ENCODE measurements at regions not wholly inside any gene's neighbourhood (a gene's known extent, or its start where the extent isn't known, plus 50 kb on each side); places are given as distances from the start of the nearest gene placed in this dataset.

DNA sequence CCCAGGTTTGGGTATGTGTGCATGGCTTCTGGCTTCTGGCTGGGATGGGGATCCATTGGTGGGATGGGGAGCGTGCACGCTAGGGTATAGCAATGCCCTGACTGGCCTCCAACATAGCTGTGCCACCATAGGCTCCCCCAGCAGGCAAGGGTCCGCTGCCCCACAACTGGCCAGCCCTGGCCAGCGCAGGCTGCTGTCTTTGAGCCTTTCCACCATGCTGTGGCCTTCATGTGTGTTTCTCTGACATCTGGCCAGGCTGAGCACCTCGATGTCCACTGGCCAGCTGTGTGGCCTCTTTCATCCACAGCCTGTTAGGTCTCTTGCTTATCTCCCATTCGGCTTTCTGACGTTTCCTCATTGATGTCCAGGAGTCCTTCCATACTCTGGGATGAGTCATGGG lies 231.3 kb downstream of the NDUFA10 start:
- no peak for DNase-seq (ENCODE audit: low read depth, low spot score)
- H3K4me3 ChIP-seq (ENCODE audit: low read length) = no peak overlapping the region

DNA sequence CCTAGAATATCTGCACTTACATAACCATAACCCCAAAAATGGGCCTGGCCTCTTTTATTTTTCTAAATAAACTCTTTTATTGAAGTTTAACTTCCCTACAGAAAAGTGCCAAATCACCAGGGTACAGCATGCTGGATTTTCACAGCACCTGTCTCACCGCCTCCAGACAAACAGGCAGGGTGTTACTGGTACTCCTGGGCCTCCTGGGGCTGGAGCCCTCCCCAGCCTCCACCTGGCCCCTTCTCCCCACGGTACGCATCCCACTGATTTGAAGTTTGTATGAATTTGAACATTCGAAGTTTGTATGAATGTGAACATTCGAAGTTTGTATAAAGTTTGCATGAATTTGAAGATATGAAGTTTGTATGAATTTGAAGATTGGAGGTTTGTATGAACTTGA lies 232.1 kb downstream of the NDUFA10 start:
- DNase-seq (ENCODE audit: low read depth, low spot score) = no peak
- no peak overlapping the region for H3K4me3 ChIP-seq (ENCODE audit: low read length)

DNA sequence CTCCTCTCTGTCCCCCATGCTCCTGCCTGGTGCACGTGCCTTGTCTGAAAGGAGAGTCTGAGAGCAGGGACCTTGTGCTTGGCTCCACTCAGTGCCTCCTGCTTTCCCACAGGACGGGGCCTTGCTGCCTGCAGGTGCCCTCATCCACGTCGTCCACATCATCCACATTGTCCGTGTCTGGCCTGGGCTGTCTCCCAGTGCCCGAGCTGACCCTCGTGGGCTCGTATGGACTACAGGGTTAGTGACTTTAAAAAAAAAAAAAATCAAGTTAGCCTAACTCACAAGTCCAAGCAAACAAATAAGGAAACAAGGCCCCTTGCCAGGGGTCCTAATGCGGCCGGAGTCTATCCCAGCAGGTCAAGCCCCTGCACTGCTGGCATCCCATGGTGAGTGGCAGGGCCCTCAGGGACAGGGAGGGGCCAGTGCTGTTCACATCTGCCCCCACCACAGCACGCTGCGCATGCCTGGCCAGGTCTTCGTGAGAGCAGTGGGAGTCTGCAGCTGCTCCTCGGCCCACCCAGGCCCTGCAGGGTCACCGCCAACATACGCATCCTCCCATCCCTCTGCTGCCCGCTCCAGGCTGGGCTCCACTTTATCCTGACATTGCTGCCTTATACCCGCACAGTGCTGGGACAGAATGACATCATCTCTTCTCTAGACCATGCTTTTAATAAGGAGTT lies 232.6 kb downstream of the NDUFA10 start:
- no peak overlapping the region for H3K4me3 ChIP-seq (ENCODE audit: low read length)
- DNase-seq (ENCODE audit: low read depth, low spot score) = no peak

DNA sequence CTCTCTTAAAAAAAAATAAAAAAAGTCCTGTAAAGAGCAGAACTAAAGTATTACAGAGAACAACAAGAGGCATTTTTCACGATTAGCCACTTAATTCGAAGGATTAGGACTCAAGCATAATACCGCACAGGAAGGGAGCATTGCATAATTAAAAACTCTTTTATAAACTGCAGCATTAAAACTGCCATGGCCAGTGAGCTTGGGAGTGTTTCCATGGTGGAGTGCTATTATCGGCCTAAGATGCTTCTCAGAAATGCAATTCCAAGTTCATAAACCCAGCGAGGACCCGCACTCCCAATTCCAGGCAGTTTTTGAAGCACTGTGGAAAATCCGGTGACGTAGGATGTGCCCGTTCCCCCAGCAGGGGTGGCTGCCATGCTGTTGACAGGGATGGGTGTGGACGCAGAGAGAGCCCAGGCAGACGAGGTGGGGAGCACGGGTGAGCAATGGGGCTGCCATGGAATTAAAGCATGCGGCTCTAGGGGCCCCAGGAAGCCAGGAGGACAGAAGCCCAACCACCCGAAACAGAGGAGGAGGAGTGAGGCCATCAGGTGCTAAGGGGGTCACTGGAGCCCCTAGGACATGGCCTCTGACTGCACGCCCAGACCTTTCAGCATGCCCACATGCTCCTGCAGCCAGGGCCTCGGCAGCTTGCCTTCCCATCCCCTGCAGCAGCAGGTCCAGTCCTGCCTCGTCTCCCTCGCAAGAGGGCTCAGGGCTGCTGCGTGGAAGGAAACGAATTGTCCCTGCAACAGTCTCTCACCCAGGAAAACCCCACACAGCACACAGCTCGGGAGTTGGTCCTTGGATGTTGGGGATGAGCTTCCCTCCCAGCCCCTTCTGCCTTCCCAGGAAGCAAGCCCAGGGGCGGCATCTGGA lies 233.4 kb downstream of the NDUFA10 start:
- H3K4me3 ChIP-seq (ENCODE audit: low read length) = no peak overlapping the region
- no peak for DNase-seq (ENCODE audit: low read depth, low spot score)

DNA sequence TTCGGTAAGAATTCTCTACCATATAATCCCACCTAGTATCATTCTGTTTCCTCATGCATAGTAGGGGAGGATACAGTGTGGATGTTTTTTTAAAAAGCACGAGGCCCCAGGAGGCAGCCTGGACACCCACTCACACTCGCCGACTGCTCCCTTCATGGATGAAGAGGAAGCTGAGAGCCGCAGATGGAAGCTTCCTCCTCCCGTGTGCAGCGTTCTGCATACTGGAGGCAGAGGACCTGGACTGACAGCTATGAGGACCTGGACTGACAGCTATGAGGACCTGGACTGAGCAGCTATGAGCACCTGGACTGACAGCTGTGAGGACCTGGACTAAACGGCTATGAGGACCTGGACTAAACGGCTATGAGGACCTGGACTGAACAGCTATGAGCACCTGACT lies 234.4 kb downstream of the NDUFA10 start:
- DNase-seq (ENCODE audit: low read depth, low spot score) = no peak
- H3K4me3 ChIP-seq (ENCODE audit: low read length) = no peak overlapping the region

DNA sequence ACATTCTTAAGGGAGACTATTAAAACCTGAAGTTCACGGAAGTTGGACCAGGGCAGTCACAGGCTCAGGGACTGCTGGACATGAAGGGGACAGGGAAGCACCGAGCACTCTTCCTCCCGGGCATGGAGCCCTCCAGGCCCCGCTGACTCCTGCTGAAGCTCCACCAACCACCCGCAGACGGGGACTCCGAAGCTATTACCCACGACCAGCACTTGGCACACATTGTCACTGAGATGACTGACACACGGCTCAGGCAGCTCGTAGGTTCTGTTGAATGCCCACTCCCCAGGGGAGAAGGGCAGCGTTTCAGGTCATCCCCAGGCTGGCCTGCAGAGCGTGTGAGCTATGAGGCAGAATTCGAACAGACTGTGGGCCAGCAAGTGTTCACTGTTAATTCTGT lies 234.8 kb downstream of the NDUFA10 start:
- no peak overlapping the region for H3K4me3 ChIP-seq (ENCODE audit: low read length)
- DNase-seq (ENCODE audit: low read depth, low spot score) = no peak

DNA sequence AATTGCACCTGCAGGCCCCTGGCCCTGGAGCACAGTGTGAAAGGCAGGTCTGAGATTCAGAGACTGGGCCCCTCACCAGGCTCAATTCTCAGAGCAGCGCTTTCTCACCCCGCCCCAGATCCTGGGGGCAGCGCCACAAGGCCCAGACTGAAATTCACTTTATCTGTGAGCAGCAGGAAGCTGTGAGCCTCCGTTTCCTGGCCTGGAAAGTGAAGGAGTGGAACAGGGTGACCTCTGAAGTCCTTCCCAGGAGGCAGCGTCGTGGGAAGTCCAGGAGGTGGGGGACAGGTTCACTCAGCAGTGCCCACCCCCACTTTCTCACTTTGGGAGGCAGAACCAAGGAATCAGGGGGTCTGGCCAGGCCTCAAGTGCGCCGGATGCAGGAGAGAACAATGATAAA lies 235.4 kb downstream of the NDUFA10 start:
- no peak for DNase-seq (ENCODE audit: low read depth, low spot score)
- no peak overlapping the region for H3K4me3 ChIP-seq (ENCODE audit: low read length)

DNA sequence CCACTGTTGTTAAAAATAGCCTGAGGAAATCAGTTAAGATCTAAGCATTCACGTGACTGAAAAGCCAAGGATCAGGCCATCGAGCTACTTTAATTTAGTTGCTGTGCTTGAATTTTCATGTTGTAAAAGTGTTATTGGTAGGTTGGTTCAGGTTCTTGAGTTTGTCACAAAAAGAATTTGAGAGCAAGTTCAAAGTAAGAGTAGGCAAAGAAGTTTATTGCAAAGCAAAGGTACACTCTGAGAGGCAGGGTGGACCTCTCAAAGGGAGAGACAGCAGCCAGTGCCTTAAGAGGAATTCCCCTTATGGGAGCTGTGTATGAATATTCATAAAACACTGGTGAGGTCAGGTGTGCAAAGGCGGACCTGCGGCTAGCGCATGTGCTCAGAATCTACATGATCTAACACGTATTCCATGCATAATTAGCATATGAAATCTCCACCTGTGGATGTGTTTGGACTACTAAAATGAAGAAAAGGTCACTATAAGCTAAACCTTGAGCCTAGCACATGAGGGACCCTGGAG lies 236.5 kb downstream of the NDUFA10 start:
- no peak for DNase-seq (ENCODE audit: low read depth, low spot score)
- H3K4me3 ChIP-seq (ENCODE audit: low read length) = no peak overlapping the region

DNA sequence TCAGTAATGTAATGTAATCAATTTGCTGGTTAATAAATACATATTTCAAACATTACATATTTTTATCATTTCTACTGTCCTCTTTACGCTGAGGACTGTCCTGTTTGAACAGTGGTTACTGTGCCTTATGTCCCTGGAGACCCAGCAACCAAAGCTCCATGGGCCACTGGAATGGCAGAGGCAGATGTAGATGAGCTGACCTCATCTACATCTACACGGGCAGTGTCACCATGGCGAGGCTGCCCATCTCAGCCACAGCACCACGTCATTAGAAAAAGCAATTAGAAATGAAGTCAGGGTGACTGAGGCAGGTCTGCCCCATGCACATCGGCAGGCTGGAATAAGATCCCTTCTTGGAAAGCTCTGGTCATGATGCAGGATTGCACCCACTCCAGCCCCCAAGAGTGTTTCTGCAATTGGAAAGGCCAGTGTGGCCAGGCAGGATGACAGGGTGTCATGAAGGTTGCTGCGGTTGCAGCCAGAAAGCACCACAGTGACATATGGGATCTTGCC lies 237.5 kb downstream of the NDUFA10 start:
- H3K4me3 ChIP-seq (ENCODE audit: low read length) = no peak overlapping the region

DNA sequence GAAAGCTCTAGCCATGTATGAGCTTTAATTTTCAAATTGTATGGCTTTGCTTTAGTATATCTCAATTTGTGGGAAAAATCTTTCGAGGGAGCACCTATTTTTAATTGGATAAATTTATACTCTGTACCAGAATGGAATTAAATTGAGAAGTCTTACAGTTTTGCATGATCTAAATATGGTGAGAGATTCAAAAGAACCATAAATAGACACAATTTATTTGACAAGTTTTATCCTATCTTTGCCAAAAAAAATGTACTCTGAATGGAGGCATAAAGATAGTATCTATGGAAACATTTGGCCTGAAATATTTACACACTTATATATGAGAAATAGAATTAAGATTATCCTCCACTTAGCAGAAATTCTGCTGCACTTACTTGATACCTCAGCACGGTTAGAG lies 238.4 kb downstream of the NDUFA10 start:
- no peak overlapping the region for H3K4me3 ChIP-seq (ENCODE audit: low read length)
- DNase-seq (ENCODE audit: low read depth, low spot score) = no peak

More for the DNA sequence above, 237.5 kb downstream of the NDUFA10 start:
- DNase-seq (ENCODE audit: low read depth, low spot score) = no peak

DNA sequence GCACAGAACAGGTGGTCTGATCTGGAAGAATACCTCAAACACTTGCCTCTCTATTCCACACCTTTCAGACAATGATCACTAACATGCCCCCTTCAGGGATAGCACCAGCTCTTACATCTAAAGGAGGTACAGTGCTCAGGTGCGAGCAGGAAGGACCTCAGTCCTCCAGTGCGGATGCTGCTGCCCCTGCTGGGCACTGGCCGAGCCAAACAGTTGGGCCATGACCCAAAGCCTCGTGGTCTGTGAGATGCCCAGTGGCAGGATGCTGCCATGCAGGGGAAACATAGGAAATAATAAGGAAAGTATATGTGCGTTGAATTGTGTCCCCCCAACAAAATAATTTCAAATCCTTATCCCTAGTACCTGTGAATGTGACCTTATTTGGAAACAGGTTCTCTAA lies 243.7 kb downstream of the NDUFA10 start:
- H3K4me3 ChIP-seq (ENCODE audit: low read length) = no peak overlapping the region

DNA sequence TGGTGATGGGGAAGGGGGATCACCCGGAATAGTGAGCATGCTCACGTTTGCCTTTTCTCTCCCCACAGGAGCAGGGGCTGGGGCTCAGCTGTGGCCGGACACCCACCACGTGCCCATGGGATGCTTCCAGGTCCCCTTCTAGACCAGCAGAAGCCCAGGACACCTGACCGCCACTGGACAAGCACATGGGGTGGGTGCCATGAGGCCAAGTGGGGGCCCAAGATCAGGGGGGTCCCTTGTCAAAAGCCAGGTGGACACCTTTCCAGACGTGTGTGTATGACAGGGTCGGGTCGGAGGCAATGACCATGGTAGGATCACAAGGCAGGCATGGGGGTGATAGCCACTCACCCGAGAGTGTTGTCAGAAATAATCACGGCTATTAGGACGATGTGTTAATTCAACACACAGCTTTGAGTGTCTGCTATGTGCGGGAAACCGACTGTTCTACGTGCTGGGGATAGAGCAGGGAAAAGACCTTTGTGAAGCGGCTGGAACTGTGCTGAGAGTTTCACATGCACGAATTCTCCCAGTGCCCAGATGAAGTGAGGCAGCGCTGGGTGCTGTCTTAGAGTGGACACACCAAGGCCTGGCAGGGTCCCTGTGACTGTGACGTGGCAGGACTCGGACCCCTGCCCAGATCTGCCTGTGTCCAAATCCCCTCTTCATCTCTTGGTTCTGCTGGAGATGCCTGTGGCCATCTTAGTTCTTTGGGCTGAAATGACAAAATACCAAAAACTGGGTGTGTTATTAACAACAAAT lies 244.7 kb downstream of the NDUFA10 start:
- no peak overlapping the region for H3K4me3 ChIP-seq (ENCODE audit: low read length)
- no peak for DNase-seq (ENCODE audit: low read depth, low spot score)

More for the DNA sequence above, 243.7 kb downstream of the NDUFA10 start:
- DNase-seq (ENCODE audit: low read depth, low spot score) = no peak

DNA sequence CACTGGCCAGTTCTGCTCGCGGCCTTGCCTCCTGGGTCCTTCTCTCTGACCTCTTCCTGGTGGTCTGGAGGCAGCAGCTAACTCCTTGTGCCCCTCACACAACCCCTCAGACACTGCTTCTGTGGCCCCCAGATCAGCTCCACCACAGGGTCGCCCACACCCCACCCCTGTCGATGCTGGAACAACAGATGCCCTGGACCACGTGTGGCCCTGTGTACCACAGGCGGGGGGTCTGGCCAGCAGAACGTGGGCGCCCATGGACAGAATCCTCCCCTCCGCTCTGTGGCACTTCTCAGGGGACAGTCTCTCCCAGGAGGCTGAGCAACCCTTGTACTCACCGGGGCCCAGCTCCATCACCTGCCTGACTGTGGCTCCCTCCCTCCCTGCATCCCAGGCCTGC lies 245.6 kb downstream of the NDUFA10 start:
- H3K4me3 ChIP-seq (ENCODE audit: low read length) = no peak overlapping the region
- DNase-seq (ENCODE audit: low read depth, low spot score) = no peak

DNA sequence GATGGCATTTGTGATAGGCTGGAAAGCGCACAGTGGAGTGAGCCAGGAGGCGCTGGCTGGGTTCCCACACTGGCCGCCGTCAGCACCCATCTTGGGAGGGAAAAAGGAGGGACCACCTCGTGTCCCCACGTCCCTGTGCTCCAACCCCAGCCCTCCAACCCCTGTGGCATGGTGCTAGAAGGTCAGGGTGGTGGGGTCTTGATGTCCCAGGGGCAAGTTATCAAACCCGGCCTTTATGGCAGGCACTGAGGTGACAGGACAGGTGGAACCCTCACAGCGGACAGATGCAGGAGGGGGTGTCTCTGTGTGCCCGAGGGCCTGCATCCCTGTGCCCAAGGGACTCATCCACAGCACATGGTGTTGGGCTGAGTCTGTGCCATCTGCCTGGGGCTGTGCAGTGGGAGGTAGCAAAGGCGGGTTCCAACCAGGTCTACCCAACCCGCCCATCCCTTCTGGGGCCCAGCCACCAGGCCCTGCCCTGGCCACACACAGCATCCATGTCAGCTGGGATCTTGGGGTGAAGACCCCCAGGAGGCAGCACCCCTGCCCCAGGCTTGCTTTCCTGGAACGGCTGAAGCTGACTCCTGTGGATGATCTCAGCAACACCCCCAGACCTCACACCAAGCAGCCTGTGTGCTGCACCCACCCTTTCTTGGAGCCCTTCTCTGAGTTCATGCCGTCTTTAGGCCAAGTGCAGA lies 246.1 kb downstream of the NDUFA10 start:
- H3K4me3 ChIP-seq (ENCODE audit: low read length) = no peak overlapping the region
- DNase-seq (ENCODE audit: low read depth, low spot score) = no peak

DNA sequence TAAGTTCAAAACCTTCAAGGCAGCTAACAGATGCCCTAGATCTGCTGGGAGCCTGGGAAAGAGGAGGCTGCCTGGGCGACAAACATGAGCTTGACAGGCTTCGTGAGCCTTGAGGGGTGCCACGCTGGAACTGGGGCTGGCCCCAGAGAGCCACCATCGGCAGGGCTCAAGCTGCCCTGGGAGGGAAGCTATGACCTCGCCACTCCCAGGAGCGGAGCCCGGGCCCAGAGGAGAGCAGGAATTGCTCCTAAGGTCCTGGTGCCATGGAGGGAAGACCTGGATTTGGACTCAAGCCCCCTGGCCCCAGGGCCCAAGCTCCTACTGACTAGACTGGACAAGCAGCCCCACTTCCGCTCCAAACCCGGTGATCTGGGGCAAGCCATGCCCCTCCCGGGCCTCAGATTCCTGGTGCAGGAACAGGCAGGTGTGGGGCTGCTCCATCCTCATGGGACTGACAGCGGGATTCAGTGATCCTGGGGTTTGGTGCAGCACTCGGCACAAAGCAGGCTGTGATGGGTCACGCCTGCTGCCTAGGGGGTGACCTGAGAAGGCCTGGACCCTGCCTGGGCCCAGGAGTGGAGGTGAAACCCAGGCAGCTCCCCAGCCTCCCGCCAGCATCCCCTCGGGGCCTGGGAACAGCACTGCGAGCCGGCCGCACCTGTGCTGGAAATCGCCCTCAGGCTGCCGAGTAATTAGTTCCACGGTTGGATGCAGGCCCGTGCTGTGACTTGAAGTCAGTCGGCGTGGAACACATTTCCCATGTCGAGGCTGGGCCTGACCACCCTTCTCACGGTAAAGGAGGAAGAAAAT lies 246.9 kb downstream of the NDUFA10 start:
- no peak for DNase-seq (ENCODE audit: low read depth, low spot score)

DNA sequence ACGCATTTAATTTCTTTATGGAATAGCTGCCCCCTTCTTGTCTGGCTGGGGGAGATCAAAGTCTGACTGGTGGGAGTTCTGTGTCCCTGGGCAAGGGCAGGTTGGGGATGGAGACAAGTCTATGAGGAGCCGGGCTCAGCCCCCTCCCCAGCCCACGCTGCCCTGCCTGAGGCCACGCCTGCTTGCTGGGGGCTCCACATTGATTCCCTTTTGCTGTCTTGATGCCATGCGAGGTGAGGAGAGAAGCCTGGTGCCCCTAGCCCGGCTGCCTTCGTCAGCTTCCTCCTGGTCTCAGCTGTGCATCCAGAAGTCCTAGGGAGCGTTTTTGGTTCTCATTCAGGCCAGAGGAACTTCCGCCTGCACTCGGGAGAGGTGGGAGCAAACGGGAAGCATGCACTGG lies 247.9 kb downstream of the NDUFA10 start:
- no peak for DNase-seq (ENCODE audit: low read depth, low spot score)
- no peak overlapping the region for H3K4me3 ChIP-seq (ENCODE audit: low read length)

More for the DNA sequence above, 246.9 kb downstream of the NDUFA10 start:
- H3K4me3 ChIP-seq (ENCODE audit: low read length) = no peak overlapping the region

DNA sequence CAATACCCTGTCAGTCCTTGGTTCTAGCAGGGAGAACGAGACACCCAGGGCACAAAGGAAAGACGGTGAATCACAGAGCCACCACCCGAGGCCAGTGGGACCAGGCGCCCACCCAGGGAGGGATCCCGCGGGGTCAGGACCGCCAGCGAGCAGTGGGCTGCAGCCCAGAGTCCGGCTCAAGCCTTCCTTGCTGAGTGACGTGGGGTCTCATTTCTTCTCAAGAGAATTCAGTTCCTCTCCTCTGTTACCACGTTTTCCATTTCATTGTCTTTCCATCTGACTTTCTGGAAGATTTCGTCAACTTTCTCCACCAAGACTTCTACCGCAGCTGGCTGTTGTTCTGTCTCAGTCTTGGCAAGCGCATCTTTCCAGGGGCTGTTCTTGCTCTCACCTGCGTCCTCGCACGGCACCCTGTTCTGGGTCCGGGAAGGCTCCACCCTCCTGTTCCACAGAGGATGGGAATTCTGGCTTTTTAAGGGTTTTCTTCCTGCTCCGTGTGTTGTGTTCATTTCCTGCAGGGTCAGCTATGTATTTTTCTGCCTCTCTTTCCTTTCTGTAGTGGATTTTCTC lies 248.6 kb downstream of the NDUFA10 start:
- no peak for DNase-seq (ENCODE audit: low read depth, low spot score)
- no peak overlapping the region for H3K4me3 ChIP-seq (ENCODE audit: low read length)

Data from Jurkat, Clone E6-1 (cell line).